Mammary epithelial cell (primary cell): ENCODE measurements at regions not wholly inside any gene's neighbourhood (a gene's known extent, or its start where the extent isn't known, plus 50 kb on each side); places are given as distances from the start of the nearest gene placed in this dataset.

Source experiments
- EZH2 ChIP-seq: IDR thresholded peaks from 2 replicates; pipeline ENCODE4 v1.6.1; 2012; ENCODE audit warnings: low read length, inconsistent platforms, borderline replicate concordance
- TF ChIP-seq, protein P1 (sequence below), 2 donors: IDR thresholded peaks in 1 of 2; conservative IDR thresholded peaks in 1 of 2; 2 replicates each; pipeline ENCODE4 v1.5.1; 2011 to 2012; ENCODE audit warnings: inconsistent platforms in 2 of 2, low read length in 2 of 2, mild to moderate bottlenecking in 2 of 2, control low read depth in 1 of 2, low read depth in 1 of 2; ENCODE audit not compliant: insufficient read depth in 1 of 2; ENCODE audit errors: extremely low read depth in 1 of 2

DNA sequence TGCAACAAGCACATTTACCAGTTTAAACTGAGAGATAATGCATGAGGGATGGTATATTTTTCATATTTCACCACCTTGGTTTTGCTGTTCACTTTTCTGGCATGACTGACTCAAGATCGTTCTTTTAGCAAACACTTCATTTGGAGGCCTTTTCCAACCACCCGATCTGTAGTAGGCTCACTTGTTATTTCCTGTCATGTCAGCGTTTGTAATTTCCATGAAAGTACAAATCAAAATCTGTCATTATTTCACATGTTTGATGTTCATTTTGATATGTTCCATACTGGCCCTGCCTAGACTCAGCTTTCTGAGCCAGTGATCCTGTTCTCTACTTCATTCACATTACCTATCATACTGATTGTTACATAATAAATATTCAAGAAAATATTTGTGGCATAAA is 1888.3 kb upstream of the PCDH7 start:
- TF ChIP-seq, protein P1, sequence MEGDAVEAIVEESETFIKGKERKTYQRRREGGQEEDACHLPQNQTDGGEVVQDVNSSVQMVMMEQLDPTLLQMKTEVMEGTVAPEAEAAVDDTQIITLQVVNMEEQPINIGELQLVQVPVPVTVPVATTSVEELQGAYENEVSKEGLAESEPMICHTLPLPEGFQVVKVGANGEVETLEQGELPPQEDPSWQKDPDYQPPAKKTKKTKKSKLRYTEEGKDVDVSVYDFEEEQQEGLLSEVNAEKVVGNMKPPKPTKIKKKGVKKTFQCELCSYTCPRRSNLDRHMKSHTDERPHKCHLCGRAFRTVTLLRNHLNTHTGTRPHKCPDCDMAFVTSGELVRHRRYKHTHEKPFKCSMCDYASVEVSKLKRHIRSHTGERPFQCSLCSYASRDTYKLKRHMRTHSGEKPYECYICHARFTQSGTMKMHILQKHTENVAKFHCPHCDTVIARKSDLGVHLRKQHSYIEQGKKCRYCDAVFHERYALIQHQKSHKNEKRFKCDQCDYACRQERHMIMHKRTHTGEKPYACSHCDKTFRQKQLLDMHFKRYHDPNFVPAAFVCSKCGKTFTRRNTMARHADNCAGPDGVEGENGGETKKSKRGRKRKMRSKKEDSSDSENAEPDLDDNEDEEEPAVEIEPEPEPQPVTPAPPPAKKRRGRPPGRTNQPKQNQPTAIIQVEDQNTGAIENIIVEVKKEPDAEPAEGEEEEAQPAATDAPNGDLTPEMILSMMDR (conservative IDR thresholded peaks at IDR 0.05 in 1 of 2, IDR thresholded peaks at IDR 0.05 in 1 of 2; ENCODE audit: extremely low read depth in 1 of 2, insufficient read depth in 1 of 2, low read depth in 1 of 2, low read length in 2 of 2), result no peak
- TF ChIP-seq EZH2, result no peak
